ENCODE measurements at regions not wholly inside any gene's neighbourhood (a gene's known extent, or its start where the extent isn't known, plus 50 kb on each side); places are given as distances from the start of the nearest gene placed in this dataset.

DNA sequence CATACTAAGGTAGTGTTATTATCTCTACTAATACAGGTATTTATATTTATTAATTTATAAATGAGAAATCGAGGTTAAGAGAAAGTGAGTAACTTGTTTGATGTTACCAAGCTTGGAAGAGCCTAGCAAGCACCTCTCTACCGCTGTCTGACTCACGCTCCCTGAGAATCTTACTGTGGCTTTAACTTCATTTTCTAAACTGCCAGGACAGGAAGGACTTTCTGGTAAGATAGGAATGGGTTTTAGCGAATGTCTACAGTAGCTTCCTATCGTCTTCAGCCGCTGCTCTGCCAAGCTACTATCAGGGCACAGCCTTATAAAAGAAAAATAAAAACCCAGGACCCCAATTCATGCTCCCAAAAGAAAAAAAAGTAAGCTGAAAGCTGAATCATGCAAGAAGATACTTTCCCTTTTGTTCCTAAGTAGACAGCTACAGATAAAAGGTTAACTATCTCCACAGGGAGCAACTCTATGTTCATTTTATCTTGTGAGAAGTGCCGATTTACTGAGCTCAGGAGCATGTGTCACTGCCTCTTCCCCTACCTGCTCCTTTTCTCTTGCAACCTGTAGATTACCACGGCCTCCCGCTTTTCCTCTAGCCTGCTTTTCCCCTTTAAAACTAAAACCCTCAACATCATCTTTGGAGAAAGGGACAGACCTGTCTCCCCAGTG, 60.2 kb downstream of the THNSL1 start:
- Mint-ChIP-seq H3K4me3 (no peak overlapping the region), H3K9me3 (no peaks in the 10 kb centered on the region), H3K4me1 (peaks cover 6% of the 10 kb centered on the region), H3K27me3 (peaks cover 17% of the 10 kb centered on the region), H3K36me3 (ENCODE audit: insufficient read depth) (peaks cover 2% of the 10 kb centered on the region), H3K27ac (ENCODE audit: low read depth) (no peak overlapping the region)
- DNase-seq (ENCODE audit: low spot score in 2 of 2) (no peak), ATAC-seq (replicated peaks; ENCODE audit: extremely low read depth, poor library complexity, severe bottlenecking) (no peak)

- peaks cover 38% of the 10 kb centered on the region for H3K27me3 Mint-ChIP-seq
- no peak overlapping the region for H3K27ac Mint-ChIP-seq (ENCODE audit: low read depth)
- H3K4me3 Mint-ChIP-seq, result no peak overlapping the region
- no peak for ATAC-seq (replicated peaks; ENCODE audit: extremely low read depth, poor library complexity, severe bottlenecking)
- peaks cover 2% of the 10 kb centered on the region for H3K36me3 Mint-ChIP-seq (ENCODE audit: insufficient read depth)
- peaks cover 6% of the 10 kb centered on the region for H3K4me1 Mint-ChIP-seq
- H3K9me3 Mint-ChIP-seq, result no peaks in the 10 kb centered on the region
- no peak for DNase-seq (ENCODE audit: low spot score in 2 of 2)
These were observed 62.4 kb downstream of the THNSL1 start for GRCh38 chr10:25078658-25079431.

GRCh38 chr10:25080880-25081581, 64.6 kb downstream of the THNSL1 start:
- H3K27me3 Mint-ChIP-seq, result peaks cover 36% of the 10 kb centered on the region
- H3K4me1 Mint-ChIP-seq, result peaks cover 6% of the 10 kb centered on the region
- no peak overlapping the region for H3K4me3 Mint-ChIP-seq
- no peak overlapping the region for H3K27ac Mint-ChIP-seq (ENCODE audit: low read depth)
- DNase-seq (ENCODE audit: low spot score in 2 of 2) (peak; percentile 25 to 32), ATAC-seq (replicated peaks; ENCODE audit: extremely low read depth, poor library complexity, severe bottlenecking) (no peak)
- no peaks in the 10 kb centered on the region for H3K9me3 Mint-ChIP-seq
- H3K36me3 Mint-ChIP-seq (ENCODE audit: insufficient read depth), result peaks cover 2% of the 10 kb centered on the region

- ATAC-seq (replicated peaks; ENCODE audit: extremely low read depth, poor library complexity, severe bottlenecking) (no peak), DNase-seq (ENCODE audit: low spot score in 2 of 2) (no peak)
- H3K4me3 Mint-ChIP-seq, result no peak overlapping the region
- H3K27me3 Mint-ChIP-seq, result peaks cover 48% of the 10 kb centered on the region
- peaks cover 6% of the 10 kb centered on the region for H3K4me1 Mint-ChIP-seq
- no peaks in the 10 kb centered on the region for H3K36me3 Mint-ChIP-seq (ENCODE audit: insufficient read depth)
- H3K9me3 Mint-ChIP-seq, result no peaks in the 10 kb centered on the region
- no peak overlapping the region for H3K27ac Mint-ChIP-seq (ENCODE audit: low read depth)
These were observed 66.1 kb downstream of the THNSL1 start for GRCh38 chr10:25082276-25083204.

GRCh38 chr10:25083546-25084111, 67.2 kb downstream of the THNSL1 start:
- H3K4me3 Mint-ChIP-seq, result no peak overlapping the region
- peaks cover 6% of the 10 kb centered on the region for H3K4me1 Mint-ChIP-seq
- H3K27ac Mint-ChIP-seq (ENCODE audit: low read depth), result no peak overlapping the region
- H3K27me3 Mint-ChIP-seq, result peaks cover 59% of the 10 kb centered on the region
- H3K36me3 Mint-ChIP-seq (ENCODE audit: insufficient read depth), result no peaks in the 10 kb centered on the region
- ATAC-seq (replicated peaks; ENCODE audit: extremely low read depth, poor library complexity, severe bottlenecking), result no peak
- H3K9me3 Mint-ChIP-seq, result no peaks in the 10 kb centered on the region
- DNase-seq (ENCODE audit: low spot score in 2 of 2), result no peak

- H3K27me3 Mint-ChIP-seq, result peaks cover 66% of the 10 kb centered on the region
These were observed 68.0 kb downstream of the THNSL1 start for GRCh38 chr10:25084447-25084846.

GRCh38 chr10:25094590-25094989, 78.2 kb downstream of the THNSL1 start:
- ATAC-seq (replicated peaks; ENCODE audit: extremely low read depth, poor library complexity, severe bottlenecking), result no peak
- no peak for DNase-seq (ENCODE audit: low spot score in 2 of 2)
- H3K4me1 Mint-ChIP-seq, result no peaks in the 10 kb centered on the region
- H3K27ac Mint-ChIP-seq (ENCODE audit: low read depth), result no peak overlapping the region
- H3K36me3 Mint-ChIP-seq (ENCODE audit: insufficient read depth), result peaks cover 4% of the 10 kb centered on the region
- H3K27me3 Mint-ChIP-seq, result peaks cover 55% of the 10 kb centered on the region
- no peak overlapping the region for H3K4me3 Mint-ChIP-seq
- H3K9me3 Mint-ChIP-seq, result peaks cover 21% of the 10 kb centered on the region

More at GRCh38 chr10:25084447-25084846, 68.0 kb downstream of the THNSL1 start:
- DNase-seq (ENCODE audit: low spot score in 2 of 2) (no peak), ATAC-seq (replicated peaks; ENCODE audit: extremely low read depth, poor library complexity, severe bottlenecking) (no peak)
- no peaks in the 10 kb centered on the region for H3K9me3 Mint-ChIP-seq
- H3K36me3 Mint-ChIP-seq (ENCODE audit: insufficient read depth), result no peaks in the 10 kb centered on the region
- H3K27ac Mint-ChIP-seq (ENCODE audit: low read depth), result no peak overlapping the region
- peaks cover 6% of the 10 kb centered on the region for H3K4me1 Mint-ChIP-seq
- H3K4me3 Mint-ChIP-seq, result no peak overlapping the region

DNA sequence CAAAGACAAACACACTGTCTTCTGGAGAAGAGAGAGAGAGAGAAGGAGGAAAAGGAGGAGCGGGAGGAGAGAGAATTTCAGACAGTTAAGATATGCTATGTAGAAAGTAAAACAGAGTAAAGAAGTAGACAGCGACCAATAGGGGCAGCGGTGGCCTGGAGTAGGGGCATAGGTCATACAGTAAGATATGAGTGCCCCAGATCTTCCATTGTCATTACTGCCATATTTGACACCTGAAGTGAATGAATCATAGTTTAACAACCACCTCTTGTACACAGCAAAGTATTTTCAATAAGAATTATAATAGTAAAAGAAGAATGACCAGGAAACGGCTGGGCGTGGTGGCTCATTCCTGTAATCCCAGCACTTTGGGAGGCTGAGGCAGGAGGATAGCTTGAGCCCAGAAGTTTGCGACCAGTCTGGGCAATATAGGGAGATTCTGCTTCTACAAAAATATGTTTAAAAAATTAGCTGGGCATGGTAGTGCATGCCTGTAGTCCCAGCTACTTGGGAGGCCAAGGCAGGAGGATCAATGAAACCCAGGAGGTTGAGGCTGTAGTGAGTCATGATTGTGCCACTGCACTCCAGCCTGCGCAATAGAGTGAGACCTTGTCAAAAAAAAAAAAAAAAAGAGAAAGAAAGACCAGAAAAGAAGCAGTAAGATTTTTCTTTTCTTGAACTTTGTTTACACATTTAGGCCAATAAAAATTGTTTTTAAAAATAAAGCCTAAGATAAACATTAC, 77.0 kb upstream of the GPR158 start:
- no peak overlapping the region for H3K27ac Mint-ChIP-seq (ENCODE audit: low read depth)
- H3K9me3 Mint-ChIP-seq, result peaks cover 21% of the 10 kb centered on the region
- DNase-seq (ENCODE audit: low spot score in 2 of 2), result no peak
- no peak for ATAC-seq (replicated peaks; ENCODE audit: extremely low read depth, poor library complexity, severe bottlenecking)
- peaks cover 73% of the 10 kb centered on the region for H3K27me3 Mint-ChIP-seq
- peaks cover 4% of the 10 kb centered on the region for H3K36me3 Mint-ChIP-seq (ENCODE audit: insufficient read depth)
- no peaks in the 10 kb centered on the region for H3K4me1 Mint-ChIP-seq
- H3K4me3 Mint-ChIP-seq, result no peak overlapping the region

DNA sequence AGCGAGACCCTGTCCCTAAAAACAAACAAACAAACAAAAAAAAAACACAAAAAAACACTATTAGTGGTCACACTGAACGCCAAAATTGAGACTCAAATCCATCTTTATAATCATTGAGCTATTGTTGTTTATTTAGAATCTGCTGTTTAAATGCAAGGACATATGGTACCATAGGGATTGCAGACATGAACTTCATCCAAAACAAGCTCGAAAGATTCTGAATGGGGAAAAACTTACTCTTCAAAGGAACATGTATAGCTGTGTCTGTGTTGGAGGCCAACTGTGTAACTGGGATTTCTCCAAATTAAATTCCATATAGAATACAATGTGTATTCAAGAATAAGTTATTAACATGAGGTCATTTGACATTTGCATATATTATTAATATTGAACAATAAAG, 74.7 kb upstream of the GPR158 start:
- H3K4me1 Mint-ChIP-seq, result no peaks in the 10 kb centered on the region
- peaks cover 58% of the 10 kb centered on the region for H3K27me3 Mint-ChIP-seq
- no peaks in the 10 kb centered on the region for H3K36me3 Mint-ChIP-seq (ENCODE audit: insufficient read depth)
- no peak overlapping the region for H3K27ac Mint-ChIP-seq (ENCODE audit: low read depth)
- ATAC-seq (replicated peaks; ENCODE audit: extremely low read depth, poor library complexity, severe bottlenecking), result no peak
- peaks cover 3% of the 10 kb centered on the region for H3K9me3 Mint-ChIP-seq
- no peak overlapping the region for H3K4me3 Mint-ChIP-seq
- no peak for DNase-seq (ENCODE audit: low spot score in 2 of 2)

DNA sequence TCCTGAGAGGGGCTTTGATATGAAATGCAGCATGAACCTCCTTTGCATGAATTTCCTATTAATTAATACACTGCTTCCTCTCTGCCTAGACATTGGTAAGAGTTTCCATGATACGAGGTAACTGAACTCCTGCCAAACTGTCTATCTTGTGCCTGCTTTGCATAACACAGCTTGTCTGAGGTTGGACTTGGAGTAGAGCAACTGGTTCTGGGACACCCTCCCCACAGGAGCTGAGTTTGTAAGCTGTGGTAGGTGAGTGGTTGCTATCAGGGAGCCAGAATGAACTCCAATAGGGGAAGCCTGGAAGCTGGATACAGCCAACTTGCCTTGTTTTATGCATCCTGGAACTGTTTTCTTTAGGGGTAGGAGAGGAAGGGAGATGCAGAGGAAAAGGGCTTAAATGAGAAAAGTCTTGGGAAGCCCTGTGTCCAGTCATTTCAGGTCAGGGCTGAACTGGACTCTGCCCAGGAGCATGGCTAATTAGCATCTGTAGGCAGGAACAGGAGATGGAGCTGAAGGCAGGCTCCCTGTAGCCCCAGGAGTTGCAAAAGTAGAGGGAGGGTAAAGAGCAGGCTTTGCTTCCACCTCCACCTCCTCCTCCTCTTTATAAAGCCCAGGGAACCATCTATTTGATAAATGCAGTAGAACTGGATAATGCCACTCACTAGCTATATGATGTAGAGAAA, 73.2 kb upstream of the GPR158 start:
- Mint-ChIP-seq H3K27me3 (peaks cover 57% of the 10 kb centered on the region), H3K4me1 (no peaks in the 10 kb centered on the region), H3K4me3 (no peak overlapping the region), H3K27ac (ENCODE audit: low read depth) (no peak overlapping the region), H3K36me3 (ENCODE audit: insufficient read depth) (no peaks in the 10 kb centered on the region), H3K9me3 (no peaks in the 10 kb centered on the region)
- no peak for DNase-seq (ENCODE audit: low spot score in 2 of 2)
- no peak for ATAC-seq (replicated peaks; ENCODE audit: extremely low read depth, poor library complexity, severe bottlenecking)

All from central memory CD8-positive, alpha-beta T cell (primary cell).